ENCODE measurements at regions not wholly inside any gene's neighbourhood (a gene's known extent, or its start where the extent isn't known, plus 50 kb on each side); places are given as distances from the start of the nearest gene placed in this dataset.
"Not testable (repeated sequence)": the region's sequence is repeated elsewhere in the genome, so short reads cannot be mapped to it uniquely, and the experiment has no call there.

GRCh38 chr4:3893590-3893989, 127.4 kb downstream of the ADRA2C start:
- H3K79me2 ChIP-seq (ENCODE audit: control insufficient read depth, insufficient read depth, low read length); H3K9me1 ChIP-seq (ENCODE audit: control insufficient read depth, insufficient read depth, low read length); H3K27ac ChIP-seq (ENCODE audit: extremely low read depth, low read depth, low read length); ATAC-seq; H3K4me1 ChIP-seq (replicated peaks in 1 of 2; ENCODE audit: control insufficient read depth in 2 of 2, insufficient read depth in 2 of 2, low read length in 2 of 2); H3K4me3 ChIP-seq; H3K36me3 ChIP-seq (ENCODE audit: control insufficient read depth, insufficient read depth, low read length); H3K4me2 ChIP-seq (ENCODE audit: insufficient read depth, low read length); H4K20me1 ChIP-seq (replicated peaks; ENCODE audit: control insufficient read depth, insufficient read depth, low read length); CTCF ChIA-PET (ENCODE audit: low intra/inter-chr PET ratio); intact Hi-C loops (cut with micrococcal nuclease); H3K9ac ChIP-seq (ENCODE audit: insufficient read depth in 1 of 2, low read depth in 2 of 2, low read length in 2 of 2); POLR2A ChIA-PET; FAIRE-seq; H3K9me3 ChIP-seq (replicated peaks; ENCODE audit: control insufficient read depth, insufficient read depth, low read depth, low read length); BruUV-seq (replicated peaks); H2AFZ ChIP-seq (ENCODE audit: low read depth, low read length); DNase-seq (ENCODE audit: extremely low read depth in 1 of 4, low spot score in 3 of 4); TF ChIP-seq REST (CRISPR knock-in tag; IDR thresholded peaks at IDR 0.05; ENCODE audit: low read depth): not testable (repeated sequence)
- in situ Hi-C loops (cut with MboI), result loop anchor here (5.0 kb wide), 1 partner anchor 34 kb away; no protein-coding TSS in a partner anchor
- TF ChIP-seq REST (IDR thresholded peaks at IDR 0.05; ENCODE audit: borderline replicate concordance), result peak; percentile 25; the same call in 1 of the 2 replicates
- peak; percentile 9 to 54; a peak in 2 of 4 replicates for TF ChIP-seq RAD21 (CRISPR knock-in tag; conservative IDR thresholded peaks at IDR 0.05 in 1 of 2, IDR thresholded peaks at IDR 0.05 in 1 of 2)
- TF ChIP-seq CTCF (IDR thresholded peaks at IDR 0.05 in 2 of 3, conservative IDR thresholded peaks at IDR 0.05 in 1 of 3; ENCODE audit: insufficient read depth in 2 of 3, low read depth in 1 of 3, low read length in 3 of 3), result peak in 1 of 3 experiments; percentile 35; a peak in 2 of 6 replicates
- peak; percentile 12 for TF ChIP-seq CTCFL (IDR thresholded peaks at IDR 0.05; ENCODE audit: borderline replicate concordance, insufficient read depth, low read depth, low read length, poor library complexity, severe bottlenecking)
- peak; percentile 37 for TF ChIP-seq E2F8 (IDR thresholded peaks at IDR 0.05; ENCODE audit: low read depth, partially characterized antibody)
- 0% methylated on average over 5 of the region's 8 CpGs for WGBS (ENCODE audit: insufficient coverage, low coverage, missing lambda C conversion rate)
- peaks cover 6 to 35% of the 10 kb centered on the region in 2 experiments; a peak in 3 of 5 replicates for H3K27me3 ChIP-seq (ENCODE audit: control insufficient read depth in 2 of 2, insufficient read depth in 2 of 2, low read length in 2 of 2)

All from K562 (cell line).